HEK293 (cell line): ENCODE measurements at regions not wholly inside any gene's neighbourhood (a gene's known extent, or its start where the extent isn't known, plus 50 kb on each side); places are given as distances from the start of the nearest gene placed in this dataset.

Experiments
- CTCF ChIA-PET: fragments of 350-600 bp; formaldehyde crosslinking; extraction: SDS; loops from one replicate; lab custom pipeline; 2021; ENCODE audit warnings: antibody characterized with exemption; lab: Yijun Ruan, JAX
- POLR2A ChIA-PET: fragments of 300-600 bp; formaldehyde crosslinking; extraction: SDS; loops from one replicate; lab custom pipeline; 2020; ENCODE audit warnings: antibody characterized with exemption, inconsistent platforms; lab: Yijun Ruan, JAX
- H3K27ac ChIP-seq: fragments of 200-500 bp; sonication (Bioruptor generic); 2 replicates; pipeline ENCODE4 v1.5.1; 2014; ENCODE audit warnings: low read depth, low read length, control low read depth, inconsistent platforms; ENCODE audit errors: extremely low read depth
- H3K36me3 ChIP-seq, 2 experiments: fragments of 200-500 bp in 1 of 2; sonication (Bioruptor generic) in 1 of 2; 1 replicate in 1 of 2; 2 replicates in 1 of 2; pipeline ENCODE4 v1.5.1; 2014 to 2017; ENCODE audit warnings: inconsistent platforms in 2 of 2, low read length in 2 of 2; ENCODE audit not compliant: control insufficient read depth in 2 of 2, insufficient read depth in 1 of 2
- H3K4me1 ChIP-seq: fragments of 200-500 bp; sonication (Bioruptor generic); 2 replicates; pipeline ENCODE4 v1.5.1; 2014; ENCODE audit warnings: mild to moderate bottlenecking, low read length, inconsistent platforms; ENCODE audit not compliant: control insufficient read depth, insufficient read depth
- H3K4me3 ChIP-seq: 2 replicates; pipeline ENCODE4 v1.5.1; 2011; ENCODE audit warnings: low read depth, mild to moderate bottlenecking, control low read depth, low read length, moderate library complexity
- H3K9me3 ChIP-seq: fragments of 200-500 bp; sonication (Bioruptor generic); 2 replicates; pipeline ENCODE4 v1.5.1; 2014; ENCODE audit warnings: low read depth, low read length, inconsistent platforms; ENCODE audit not compliant: control insufficient read depth, insufficient read depth
- BCL11B ChIP-seq: fragments of 450-650 bp; formaldehyde crosslinking; IDR thresholded peaks from 2 replicates; pipeline ENCODE4 v1.5.1; 2016; ENCODE audit warnings: low read depth, missing biosample characterization, missing genetic modification characterization
- HOXD13 ChIP-seq: sonication (generic); formaldehyde crosslinking; IDR thresholded peaks from 2 replicates; pipeline ENCODE4 v1.8.0; 2022; ENCODE audit warnings: missing genetic modification reagents, borderline replicate concordance
- KLF8 ChIP-seq: fragments of 450-650 bp; formaldehyde crosslinking; IDR thresholded peaks from 2 replicates; pipeline ENCODE4 v1.5.1; 2016; ENCODE audit warnings: missing biosample characterization, missing genetic modification characterization
- KLF9 ChIP-seq: fragments of 450-650 bp; formaldehyde crosslinking; IDR thresholded peaks from 2 replicates; pipeline ENCODE4 v1.5.1; 2016; ENCODE audit warnings: missing biosample characterization, missing genetic modification characterization, low read depth
- TRIM28 ChIP-seq: IDR thresholded peaks from 2 replicates; pipeline ENCODE4 v1.6.1; 2011; ENCODE audit warnings: low read length, control low read depth, borderline replicate concordance
- ZIC2 ChIP-seq: fragments of 450-650 bp; formaldehyde crosslinking; IDR thresholded peaks from 2 replicates; pipeline ENCODE4 v1.5.1; 2016; ENCODE audit warnings: missing biosample characterization, missing genetic modification characterization
- ZNF10 ChIP-seq: fragments of 450-650 bp; formaldehyde crosslinking; IDR thresholded peaks from 2 replicates; pipeline ENCODE4 v1.5.1; 2017; ENCODE audit warnings: missing biosample characterization, missing genetic modification characterization
- ZNF140 ChIP-seq: fragments of 450-650 bp; formaldehyde crosslinking; IDR thresholded peaks from 2 replicates; pipeline ENCODE4 v1.5.1; 2016; ENCODE audit warnings: missing biosample characterization, missing genetic modification characterization
- ZNF184 ChIP-seq: fragments of 450-650 bp; IDR thresholded peaks from 2 replicates; pipeline ENCODE4 v1.5.1; 2018; ENCODE audit warnings: missing biosample characterization, mild to moderate bottlenecking, missing genetic modification characterization
- ZNF558 ChIP-seq: fragments of 450-650 bp; formaldehyde crosslinking; IDR thresholded peaks from 2 replicates; pipeline ENCODE4 v1.5.1; 2016; ENCODE audit warnings: missing biosample characterization, missing genetic modification characterization
- ZNF785 ChIP-seq: fragments of 450-650 bp; formaldehyde crosslinking; IDR thresholded peaks from 2 replicates; pipeline ENCODE4 v1.5.1; 2016; ENCODE audit warnings: missing biosample characterization, missing genetic modification characterization
- TF ChIP-seq, protein P1 (sequence below): fragments of 450-650 bp; formaldehyde crosslinking; IDR thresholded peaks from 2 replicates; pipeline ENCODE4 v1.5.1; 2016; ENCODE audit warnings: missing biosample characterization, missing genetic modification characterization
- TF ChIP-seq, protein P2 (sequence below): fragments of 450-650 bp; formaldehyde crosslinking; IDR thresholded peaks from 2 replicates; pipeline ENCODE4 v1.5.0; 2017; ENCODE audit warnings: missing biosample characterization, missing genetic modification characterization, borderline replicate concordance
- TF ChIP-seq, protein P3 (sequence below): fragments of 450-650 bp; formaldehyde crosslinking; IDR thresholded peaks from 2 replicates; pipeline ENCODE4 v1.5.1; 2016; ENCODE audit warnings: missing biosample characterization, missing genetic modification characterization

DNA sequence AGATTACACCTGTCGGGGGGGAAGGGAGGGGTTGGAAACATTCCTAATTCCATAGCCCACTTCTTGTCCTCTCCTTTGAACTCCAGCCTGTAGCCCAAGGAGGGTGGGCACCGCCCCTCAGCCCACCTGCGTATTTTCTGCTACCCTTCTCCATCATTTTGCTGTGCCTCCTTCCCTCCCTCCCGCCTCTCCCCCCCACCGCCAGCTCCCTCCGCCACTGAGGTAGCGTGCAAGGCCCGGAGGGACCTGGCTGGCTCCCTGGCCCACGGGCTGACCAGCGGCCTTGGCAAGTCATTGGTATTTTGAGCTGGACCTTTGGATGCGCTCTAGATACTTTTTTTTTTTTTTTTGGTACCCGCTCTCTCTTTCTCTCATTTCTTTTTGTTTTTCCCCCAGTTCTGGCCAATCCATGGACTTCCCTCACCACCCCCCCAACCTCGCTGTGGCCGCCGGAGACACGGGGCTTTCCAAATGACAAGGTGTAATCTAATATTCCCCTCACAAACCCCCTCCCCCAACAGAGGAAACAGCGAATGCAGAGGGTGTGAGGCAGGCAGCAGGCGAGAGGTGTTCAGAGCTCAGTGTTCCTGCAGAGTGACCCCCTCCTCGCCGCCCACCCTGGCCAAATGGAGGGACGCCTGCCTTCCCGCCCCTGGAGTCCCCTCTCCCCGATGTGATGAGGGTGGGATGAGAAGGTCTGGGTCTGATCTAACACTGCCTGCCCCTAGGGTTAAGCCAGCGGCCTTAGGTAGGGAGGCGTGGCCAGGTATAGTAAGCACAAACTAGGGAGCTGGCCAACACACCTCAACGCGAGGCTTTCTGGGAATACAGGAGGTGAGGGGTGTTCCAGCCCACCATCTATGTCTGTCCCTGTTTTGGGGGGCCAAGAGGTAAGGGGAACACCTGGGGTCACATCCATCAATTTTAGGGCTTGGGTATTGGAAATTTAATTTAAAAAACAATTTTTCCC, 89.2 kb downstream of the PTPRS start:
- H3K4me3 ChIP-seq: no peak overlapping the region
- TF ChIP-seq HOXD13 (CRISPR knock-in tag) (no peak), ZNF558 (tag by site-specific recombination) (no peak), ZIC2 (tag by site-specific recombination) (no peak), TRIM28 (no peak), KLF9 (tag by site-specific recombination) (no peak), KLF8 (no peak), ZNF184 (tag by site-specific recombination) (no peak), ZNF10 (no peak), BCL11B (tag by site-specific recombination) (no peak), ZNF140 (tag by site-specific recombination) (no peak)
- TF ChIP-seq, protein P1, sequence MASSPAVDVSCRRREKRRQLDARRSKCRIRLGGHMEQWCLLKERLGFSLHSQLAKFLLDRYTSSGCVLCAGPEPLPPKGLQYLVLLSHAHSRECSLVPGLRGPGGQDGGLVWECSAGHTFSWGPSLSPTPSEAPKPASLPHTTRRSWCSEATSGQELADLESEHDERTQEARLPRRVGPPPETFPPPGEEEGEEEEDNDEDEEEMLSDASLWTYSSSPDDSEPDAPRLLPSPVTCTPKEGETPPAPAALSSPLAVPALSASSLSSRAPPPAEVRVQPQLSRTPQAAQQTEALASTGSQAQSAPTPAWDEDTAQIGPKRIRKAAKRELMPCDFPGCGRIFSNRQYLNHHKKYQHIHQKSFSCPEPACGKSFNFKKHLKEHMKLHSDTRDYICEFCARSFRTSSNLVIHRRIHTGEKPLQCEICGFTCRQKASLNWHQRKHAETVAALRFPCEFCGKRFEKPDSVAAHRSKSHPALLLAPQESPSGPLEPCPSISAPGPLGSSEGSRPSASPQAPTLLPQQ (tag by site-specific recombination): no peak
- TF ChIP-seq, protein P2, sequence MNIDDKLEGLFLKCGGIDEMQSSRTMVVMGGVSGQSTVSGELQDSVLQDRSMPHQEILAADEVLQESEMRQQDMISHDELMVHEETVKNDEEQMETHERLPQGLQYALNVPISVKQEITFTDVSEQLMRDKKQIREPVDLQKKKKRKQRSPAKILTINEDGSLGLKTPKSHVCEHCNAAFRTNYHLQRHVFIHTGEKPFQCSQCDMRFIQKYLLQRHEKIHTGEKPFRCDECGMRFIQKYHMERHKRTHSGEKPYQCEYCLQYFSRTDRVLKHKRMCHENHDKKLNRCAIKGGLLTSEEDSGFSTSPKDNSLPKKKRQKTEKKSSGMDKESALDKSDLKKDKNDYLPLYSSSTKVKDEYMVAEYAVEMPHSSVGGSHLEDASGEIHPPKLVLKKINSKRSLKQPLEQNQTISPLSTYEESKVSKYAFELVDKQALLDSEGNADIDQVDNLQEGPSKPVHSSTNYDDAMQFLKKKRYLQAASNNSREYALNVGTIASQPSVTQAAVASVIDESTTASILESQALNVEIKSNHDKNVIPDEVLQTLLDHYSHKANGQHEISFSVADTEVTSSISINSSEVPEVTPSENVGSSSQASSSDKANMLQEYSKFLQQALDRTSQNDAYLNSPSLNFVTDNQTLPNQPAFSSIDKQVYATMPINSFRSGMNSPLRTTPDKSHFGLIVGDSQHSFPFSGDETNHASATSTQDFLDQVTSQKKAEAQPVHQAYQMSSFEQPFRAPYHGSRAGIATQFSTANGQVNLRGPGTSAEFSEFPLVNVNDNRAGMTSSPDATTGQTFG (tag by site-specific recombination): no peak
- POLR2A ChIA-PET: interaction anchor here (0.7 kb wide), 1 partner anchor 20 kb away, joined by 5 read pairs; no protein-coding TSS in a partner anchor
- CTCF ChIA-PET: no interaction called here
- no peaks in the 10 kb centered on the region for H3K4me1 ChIP-seq
- peaks cover under 1 to 12% of the 10 kb centered on the region in 2 experiments; a peak in 2 of 3 replicates for H3K36me3 ChIP-seq
- H3K9me3 ChIP-seq: no peaks in the 10 kb centered on the region
- H3K27ac ChIP-seq: no peak overlapping the region

DNA sequence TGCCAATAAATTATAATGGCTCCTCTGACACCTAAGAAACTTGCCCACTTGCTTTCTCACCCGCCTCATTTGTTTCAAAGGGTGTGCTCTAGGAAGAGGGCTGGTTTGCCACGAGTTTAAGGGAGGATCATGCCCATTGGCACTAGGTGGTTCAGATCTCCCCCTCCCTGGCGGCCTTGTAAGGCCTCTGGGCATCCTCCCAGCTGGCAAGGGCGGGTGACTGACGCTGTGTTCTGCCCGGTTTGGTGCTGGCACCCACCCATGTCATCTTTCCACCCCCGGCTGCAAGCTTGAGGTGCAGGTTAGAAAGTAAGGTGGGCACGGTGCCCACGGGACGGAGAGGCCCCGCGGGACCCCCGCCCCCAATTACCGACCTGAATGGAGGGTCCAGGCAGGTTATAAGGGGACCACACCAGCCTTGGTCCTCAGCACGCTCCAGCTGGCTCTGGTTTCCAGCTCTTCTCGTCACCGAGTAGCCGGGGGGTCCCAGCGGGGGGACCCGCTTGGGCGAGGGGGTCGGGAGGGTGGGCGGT, 90.4 kb downstream of the PTPRS start:
- POLR2A ChIA-PET: interaction anchor here (0.6 kb wide), 1 partner anchor 433 kb away, joined by 10 read pairs; no protein-coding TSS in a partner anchor
- Histone ChIP-seq H3K4me1 (no peaks in the 10 kb centered on the region), H3K9me3 (no peaks in the 10 kb centered on the region), H3K4me3 (no peak overlapping the region), H3K36me3 (peaks cover 0 to 10% of the 10 kb centered on the region in 2 experiments; a peak in 1 of 3 replicates), H3K27ac (no peak overlapping the region)
- TF ChIP-seq, protein P3, sequence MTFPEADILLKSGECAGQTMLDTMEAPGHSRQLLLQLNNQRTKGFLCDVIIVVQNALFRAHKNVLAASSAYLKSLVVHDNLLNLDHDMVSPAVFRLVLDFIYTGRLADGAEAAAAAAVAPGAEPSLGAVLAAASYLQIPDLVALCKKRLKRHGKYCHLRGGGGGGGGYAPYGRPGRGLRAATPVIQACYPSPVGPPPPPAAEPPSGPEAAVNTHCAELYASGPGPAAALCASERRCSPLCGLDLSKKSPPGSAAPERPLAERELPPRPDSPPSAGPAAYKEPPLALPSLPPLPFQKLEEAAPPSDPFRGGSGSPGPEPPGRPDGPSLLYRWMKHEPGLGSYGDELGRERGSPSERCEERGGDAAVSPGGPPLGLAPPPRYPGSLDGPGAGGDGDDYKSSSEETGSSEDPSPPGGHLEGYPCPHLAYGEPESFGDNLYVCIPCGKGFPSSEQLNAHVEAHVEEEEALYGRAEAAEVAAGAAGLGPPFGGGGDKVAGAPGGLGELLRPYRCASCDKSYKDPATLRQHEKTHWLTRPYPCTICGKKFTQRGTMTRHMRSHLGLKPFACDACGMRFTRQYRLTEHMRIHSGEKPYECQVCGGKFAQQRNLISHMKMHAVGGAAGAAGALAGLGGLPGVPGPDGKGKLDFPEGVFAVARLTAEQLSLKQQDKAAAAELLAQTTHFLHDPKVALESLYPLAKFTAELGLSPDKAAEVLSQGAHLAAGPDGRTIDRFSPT (tag by site-specific recombination): 0 out of 2 replicates have a peak, but pooled peaks have one; percentile 15
- no peak for TF ChIP-seq ZNF785
- TF ChIP-seq, all 188 proteins: peak for 1
- CTCF ChIA-PET: no interaction called here
